GM21786 (cell line): ENCODE measurements at regions not wholly inside any gene's neighbourhood (a gene's known extent, or its start where the extent isn't known, plus 50 kb on each side); places are given as distances from the start of the nearest gene placed in this dataset.

Source experiments
- ATAC-seq: cut with Tn5 transposase; IDR thresholded peaks from one replicate; pipeline ENCODE4 v1.9.1; 2021; ENCODE audit not compliant: unreplicated experiment

GRCh38 chr2:225100269-225100668 lies 58.0 kb upstream of the DOCK10 start:
- no peak for ATAC-seq

GRCh38 chr2:225097035-225097434 lies 54.8 kb upstream of the DOCK10 start:
- no peak for ATAC-seq
